BJ (cell line): ENCODE measurements at regions not wholly inside any gene's neighbourhood (a gene's known extent, or its start where the extent isn't known, plus 50 kb on each side); places are given as distances from the start of the nearest gene placed in this dataset.
"Not testable (repeated sequence)": the region's sequence is repeated elsewhere in the genome, so short reads cannot be mapped to it uniquely, and the experiment has no call there.

ENCODE experiments used
- CTCF ChIA-PET: fragments of 350-600 bp; formaldehyde crosslinking; extraction: SDS; loops from one replicate; lab custom pipeline; 2021; ENCODE audit warnings: antibody characterized with exemption, inconsistent platforms; lab: Yijun Ruan, JAX
- POLR2A ChIA-PET: fragments of 300-600 bp; sonication (Branson Sonifier 250); formaldehyde crosslinking; extraction: SDS; loops from one replicate; lab custom pipeline; 2021; ENCODE audit warnings: antibody characterized with exemption; lab: Charles Lee
- DNase-seq: peaks from one replicate; pipeline ENCODE4 v3.0.0-alpha.2; 2011; ENCODE audit warnings: low read depth
- H3K27me3 ChIP-seq: 2 replicates; pipeline ENCODE4 v1.6.0; 2011; ENCODE audit warnings: low read length; ENCODE audit not compliant: control insufficient read depth, insufficient read depth
- H3K36me3 ChIP-seq: 2 replicates; pipeline ENCODE4 v1.5.1; 2011; ENCODE audit warnings: low read length; ENCODE audit not compliant: control insufficient read depth, insufficient read depth
- H3K4me3 ChIP-seq: 2 replicates; pipeline ENCODE4 v1.5.1; 2011; ENCODE audit warnings: low read depth, mild to moderate bottlenecking, control low read depth, low read length
- TF ChIP-seq, protein P1 (sequence below): IDR thresholded peaks from 2 replicates; pipeline ENCODE4 v1.5.1; 2011; ENCODE audit warnings: low read depth, mild to moderate bottlenecking, control low read depth, inconsistent platforms, low read length, moderate library complexity; ENCODE audit not compliant: insufficient read depth

DNA sequence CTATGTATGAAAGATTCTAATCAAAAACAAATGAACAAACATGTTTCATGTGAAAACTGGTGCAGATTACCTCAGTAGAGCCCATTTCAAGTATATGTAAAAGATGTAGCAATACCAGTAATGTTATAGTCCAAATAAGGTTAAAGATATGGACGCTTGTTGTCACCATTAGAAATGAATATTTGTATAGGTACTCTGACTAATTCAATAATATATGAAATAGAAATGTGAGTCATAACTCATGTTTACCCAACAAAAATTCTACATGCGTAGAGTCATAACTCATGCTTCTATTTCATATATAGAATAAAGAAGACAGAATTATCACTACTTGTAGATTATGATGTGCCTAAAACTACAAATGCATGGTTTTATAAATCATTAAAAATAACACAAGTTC lies 739.1 kb upstream of the DIAPH2 start:
- Histone ChIP-seq H3K27me3 (no peaks in the 10 kb centered on the region), H3K4me3 (no peak overlapping the region), H3K36me3 (no peaks in the 10 kb centered on the region)
- TF ChIP-seq, protein P1, sequence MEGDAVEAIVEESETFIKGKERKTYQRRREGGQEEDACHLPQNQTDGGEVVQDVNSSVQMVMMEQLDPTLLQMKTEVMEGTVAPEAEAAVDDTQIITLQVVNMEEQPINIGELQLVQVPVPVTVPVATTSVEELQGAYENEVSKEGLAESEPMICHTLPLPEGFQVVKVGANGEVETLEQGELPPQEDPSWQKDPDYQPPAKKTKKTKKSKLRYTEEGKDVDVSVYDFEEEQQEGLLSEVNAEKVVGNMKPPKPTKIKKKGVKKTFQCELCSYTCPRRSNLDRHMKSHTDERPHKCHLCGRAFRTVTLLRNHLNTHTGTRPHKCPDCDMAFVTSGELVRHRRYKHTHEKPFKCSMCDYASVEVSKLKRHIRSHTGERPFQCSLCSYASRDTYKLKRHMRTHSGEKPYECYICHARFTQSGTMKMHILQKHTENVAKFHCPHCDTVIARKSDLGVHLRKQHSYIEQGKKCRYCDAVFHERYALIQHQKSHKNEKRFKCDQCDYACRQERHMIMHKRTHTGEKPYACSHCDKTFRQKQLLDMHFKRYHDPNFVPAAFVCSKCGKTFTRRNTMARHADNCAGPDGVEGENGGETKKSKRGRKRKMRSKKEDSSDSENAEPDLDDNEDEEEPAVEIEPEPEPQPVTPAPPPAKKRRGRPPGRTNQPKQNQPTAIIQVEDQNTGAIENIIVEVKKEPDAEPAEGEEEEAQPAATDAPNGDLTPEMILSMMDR = no peak
- CTCF ChIA-PET = no interaction called here
- POLR2A ChIA-PET = no interaction called here
- DNase-seq = no peak

DNA sequence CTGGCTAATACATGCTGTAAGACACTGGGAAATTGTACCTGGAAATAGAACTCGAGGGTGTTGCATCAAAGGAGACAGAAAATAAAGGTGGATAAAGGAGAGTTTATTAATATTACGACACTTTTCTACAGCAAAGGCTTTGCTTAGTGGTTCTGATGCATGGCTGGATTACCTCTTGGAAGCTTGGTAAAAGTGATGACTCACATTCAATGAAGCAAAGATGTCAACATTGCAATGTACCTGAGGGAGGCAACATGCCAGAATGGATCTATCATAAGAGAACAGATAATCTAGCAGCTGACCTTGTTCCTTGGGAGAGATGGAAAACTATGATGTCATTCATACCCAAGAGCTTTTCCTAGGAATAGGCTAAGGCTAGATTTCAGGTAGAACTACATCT lies 735.1 kb upstream of the DIAPH2 start:
- no peak for DNase-seq
- CTCF ChIA-PET = no interaction called here
- Histone ChIP-seq H3K4me3 (no peak overlapping the region), H3K27me3 (no peaks in the 10 kb centered on the region), H3K36me3 (no peaks in the 10 kb centered on the region)
- POLR2A ChIA-PET = no interaction called here
- TF ChIP-seq, protein P1 = no peak

DNA sequence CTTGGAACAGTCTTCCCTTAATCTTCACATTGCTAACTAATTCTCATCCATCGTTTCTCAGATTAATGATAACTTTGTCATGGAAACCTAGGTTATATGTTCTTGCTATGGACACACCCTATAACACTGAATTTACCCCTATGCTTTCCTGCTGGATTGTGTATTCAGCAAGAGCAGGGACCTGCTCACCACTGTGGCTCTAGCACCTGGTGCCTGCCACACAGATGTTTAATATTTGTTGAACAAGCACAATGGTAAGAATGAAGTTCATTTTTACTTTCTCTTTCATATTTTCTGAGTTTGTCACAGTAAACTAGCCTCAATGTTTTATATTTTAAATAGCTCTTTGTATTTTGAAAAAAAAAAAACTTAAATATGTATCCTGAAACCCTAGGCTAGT lies 734.0 kb upstream of the DIAPH2 start:
- no peaks in the 10 kb centered on the region for H3K36me3 ChIP-seq
- ChIA-PET CTCF (no interaction called here), POLR2A (no interaction called here)
- no peak for DNase-seq
- TF ChIP-seq, protein P1 = no peak
- H3K27me3 ChIP-seq = no peaks in the 10 kb centered on the region
- H3K4me3 ChIP-seq = no peak overlapping the region

DNA sequence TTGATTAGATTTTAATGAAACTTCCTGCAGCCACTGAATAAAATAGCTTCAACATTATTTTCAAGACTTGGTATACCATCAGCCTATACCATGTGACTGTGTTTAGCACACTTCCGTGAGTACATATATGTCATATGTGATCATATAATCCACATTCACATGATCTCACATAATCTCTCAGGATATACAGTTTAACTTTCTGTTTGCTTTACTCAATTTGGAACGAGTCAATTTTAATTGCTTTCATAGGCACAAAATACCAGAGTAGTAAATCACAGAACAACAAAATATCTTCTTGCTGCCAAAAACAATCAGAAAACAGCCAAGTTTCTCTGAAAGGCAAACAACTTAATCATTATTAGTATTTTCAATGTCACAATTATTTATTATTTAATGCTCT lies 731.1 kb upstream of the DIAPH2 start:
- ChIA-PET CTCF (no interaction called here), POLR2A (no interaction called here)
- DNase-seq = no peak
- H3K36me3 ChIP-seq = no peaks in the 10 kb centered on the region
- H3K27me3 ChIP-seq = no peaks in the 10 kb centered on the region
- TF ChIP-seq, protein P1 = no peak
- no peak overlapping the region for H3K4me3 ChIP-seq

DNA sequence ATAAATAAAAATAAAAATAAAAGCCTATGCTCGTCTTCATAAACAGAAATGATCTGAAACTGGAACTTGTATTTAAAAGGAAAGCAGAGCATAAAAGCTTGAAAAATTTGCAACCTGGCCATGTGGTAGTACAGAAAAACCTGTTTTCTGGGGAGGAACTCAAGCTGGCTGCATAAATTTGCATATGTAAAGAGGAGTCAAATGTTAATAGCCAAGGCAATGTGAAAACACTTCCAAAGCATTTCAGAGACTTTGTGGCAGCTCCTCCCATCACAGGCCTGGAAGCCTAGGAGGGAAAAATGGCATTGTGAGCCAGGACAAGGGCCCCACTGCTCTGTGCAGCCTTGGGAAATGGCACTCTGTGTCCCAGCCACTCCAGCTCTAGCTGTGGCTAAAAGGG lies 727.9 kb upstream of the DIAPH2 start:
- no peak for DNase-seq
- Histone ChIP-seq H3K27me3 (no peaks in the 10 kb centered on the region), H3K36me3 (no peaks in the 10 kb centered on the region), H3K4me3 (no peak overlapping the region)
- TF ChIP-seq, protein P1 = no peak
- ChIA-PET CTCF (no interaction called here), POLR2A (no interaction called here)

DNA sequence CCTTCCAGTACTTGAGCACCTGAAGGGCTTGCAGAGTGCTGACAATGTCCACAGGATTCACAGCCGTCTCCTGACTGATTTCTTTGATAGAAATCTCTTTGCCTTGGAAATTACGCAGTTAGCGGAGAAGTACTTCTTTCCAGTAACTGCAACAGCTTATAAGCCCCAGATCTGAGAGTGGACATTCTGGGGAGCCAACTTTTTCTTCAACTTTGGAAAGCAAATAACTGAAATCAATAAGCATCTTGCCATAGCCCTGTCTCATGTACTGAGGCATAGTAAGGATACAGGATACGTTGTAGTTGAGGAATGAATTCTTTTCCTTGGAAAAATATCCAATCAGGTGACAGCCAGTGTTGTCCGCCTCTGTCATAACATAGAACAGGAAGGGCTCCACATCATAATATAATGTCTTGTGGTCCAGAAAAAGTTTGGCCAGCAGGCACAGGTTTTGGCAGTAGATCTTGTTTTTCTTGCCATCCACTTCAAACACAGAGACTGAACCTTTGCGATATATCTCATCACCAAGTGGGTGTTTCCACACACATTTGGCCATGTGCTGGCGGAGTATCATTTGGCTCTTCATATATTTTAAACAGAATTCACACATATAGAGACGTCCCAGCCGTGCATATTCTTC lies 711.1 kb upstream of the DIAPH2 start:
- DNase-seq, POLR2A ChIA-PET, H3K4me3 ChIP-seq, H3K27me3 ChIP-seq, CTCF ChIA-PET, H3K36me3 ChIP-seq: not testable (repeated sequence)
